H1 (cell line): ENCODE measurements at regions not wholly inside any gene's neighbourhood (a gene's known extent, or its start where the extent isn't known, plus 50 kb on each side); places are given as distances from the start of the nearest gene placed in this dataset.

ENCODE experiments used
- CEBPB ChIP-seq: IDR thresholded peaks from 2 replicates; pipeline ENCODE4 v1.6.1; 2012; ENCODE audit warnings: low read depth, low read length
- EZH2 ChIP-seq: fragments of 200-600 bp; sonication (generic); IDR thresholded peaks from 2 replicates; pipeline ENCODE4 v1.7.1; 2012; ENCODE audit warnings: low read depth, mild to moderate bottlenecking, moderate library complexity, low read length, inconsistent platforms; ENCODE audit not compliant: severe bottlenecking
- GTF2F1 ChIP-seq: IDR thresholded peaks from 2 replicates; pipeline ENCODE4 v1.6.1; 2012; ENCODE audit warnings: low read depth, low read length, improper control_type of control experiment, borderline replicate concordance
- JUN ChIP-seq: IDR thresholded peaks from 2 replicates; pipeline ENCODE4 v1.6.1; 2011; ENCODE audit warnings: low read depth, mild to moderate bottlenecking, improper control_type of control experiment, low read length
- KDM5A ChIP-seq: fragments of 200-600 bp; IDR thresholded peaks from 2 replicates; pipeline ENCODE4 v1.7.1; 2012; ENCODE audit warnings: mild to moderate bottlenecking, low read length, inconsistent platforms, mixed read lengths
- POLR2A ChIP-seq, 2 experiments: IDR thresholded peaks; 1 replicate in 1 of 2; 2 replicates in 1 of 2; pipeline ENCODE4 v1.6.1; 2011; ENCODE audit warnings: low read depth in 2 of 2, low read length in 2 of 2, mild to moderate bottlenecking in 2 of 2; ENCODE audit errors: control extremely low read depth in 1 of 2
- RNF2 ChIP-seq: fragments of 200-900, 300-1000 bp; sonication (generic); IDR thresholded peaks from 2 replicates; pipeline ENCODE4 v1.7.1; 2016; ENCODE audit warnings: borderline replicate concordance, low read depth, mild to moderate bottlenecking, antibody characterized with exemption, low read length; ENCODE audit not compliant: poor library complexity, severe bottlenecking; ENCODE audit errors: missing control alignments
- SAP30 ChIP-seq: fragments of 300-600 bp; sonication (generic); IDR thresholded peaks from 2 replicates; pipeline ENCODE4 v1.7.1; 2012; ENCODE audit warnings: low read length, moderate library complexity, mild to moderate bottlenecking, inconsistent platforms; ENCODE audit not compliant: insufficient read depth, insufficient replicate concordance
- TEAD4 ChIP-seq: IDR thresholded peaks from 2 replicates; pipeline ENCODE4 v1.6.1; 2012; ENCODE audit warnings: low read depth, low read length, inconsistent platforms, mixed read lengths
- ZNF274 ChIP-seq: IDR thresholded peaks from 2 replicates; pipeline ENCODE4 v1.7.0; 2012; ENCODE audit warnings: low read length, borderline replicate concordance; ENCODE audit errors: extremely low read depth
- TF ChIP-seq, protein P1 (sequence below), 3 experiments: IDR thresholded peaks; 1 replicate in 2 of 3; 2 replicates in 1 of 3; pipeline versions ENCODE4 v1.5.1 to v1.6.1; 2011; ENCODE audit warnings: low read length in 3 of 3, mild to moderate bottlenecking in 3 of 3, inconsistent platforms in 2 of 3, low read depth in 1 of 3, moderate library complexity in 1 of 3; ENCODE audit not compliant: insufficient read depth in 1 of 3; ENCODE audit errors: control extremely low read depth in 1 of 3
- TF ChIP-seq, protein P2 (sequence below): IDR thresholded peaks from 2 replicates; pipeline ENCODE4 v1.6.1; 2011; ENCODE audit warnings: low read length, improper control_type of control experiment

DNA sequence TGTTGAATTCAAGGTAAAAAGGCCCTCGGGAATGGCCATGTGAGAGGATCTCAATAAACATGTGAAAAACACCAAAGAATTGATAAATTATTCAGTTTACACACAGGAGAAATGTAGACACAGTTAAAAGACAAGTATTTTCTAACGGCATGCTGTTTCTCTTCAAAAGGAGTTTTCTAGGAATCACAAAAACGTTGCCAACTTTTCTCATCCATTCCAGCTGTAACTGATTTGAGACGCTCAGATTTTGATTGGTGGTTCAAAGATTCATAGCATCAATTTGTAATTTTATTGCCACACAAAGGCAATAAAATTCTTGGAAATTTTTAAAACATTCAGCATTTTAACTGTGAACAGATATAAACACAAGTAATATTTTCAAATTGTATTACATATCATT, 384.9 kb upstream of the PFKP start:
- TF ChIP-seq CEBPB: no peak
- TF ChIP-seq EZH2: no peak
- TF ChIP-seq, protein P1, sequence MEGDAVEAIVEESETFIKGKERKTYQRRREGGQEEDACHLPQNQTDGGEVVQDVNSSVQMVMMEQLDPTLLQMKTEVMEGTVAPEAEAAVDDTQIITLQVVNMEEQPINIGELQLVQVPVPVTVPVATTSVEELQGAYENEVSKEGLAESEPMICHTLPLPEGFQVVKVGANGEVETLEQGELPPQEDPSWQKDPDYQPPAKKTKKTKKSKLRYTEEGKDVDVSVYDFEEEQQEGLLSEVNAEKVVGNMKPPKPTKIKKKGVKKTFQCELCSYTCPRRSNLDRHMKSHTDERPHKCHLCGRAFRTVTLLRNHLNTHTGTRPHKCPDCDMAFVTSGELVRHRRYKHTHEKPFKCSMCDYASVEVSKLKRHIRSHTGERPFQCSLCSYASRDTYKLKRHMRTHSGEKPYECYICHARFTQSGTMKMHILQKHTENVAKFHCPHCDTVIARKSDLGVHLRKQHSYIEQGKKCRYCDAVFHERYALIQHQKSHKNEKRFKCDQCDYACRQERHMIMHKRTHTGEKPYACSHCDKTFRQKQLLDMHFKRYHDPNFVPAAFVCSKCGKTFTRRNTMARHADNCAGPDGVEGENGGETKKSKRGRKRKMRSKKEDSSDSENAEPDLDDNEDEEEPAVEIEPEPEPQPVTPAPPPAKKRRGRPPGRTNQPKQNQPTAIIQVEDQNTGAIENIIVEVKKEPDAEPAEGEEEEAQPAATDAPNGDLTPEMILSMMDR (IDR thresholded peaks at IDR 0.05; ENCODE audit: control extremely low read depth in 1 of 3, insufficient read depth in 1 of 3, low read depth in 1 of 3, low read length in 3 of 3): no peak
- no peak for TF ChIP-seq RNF2
- TF ChIP-seq SAP30: no peak
- TF ChIP-seq TEAD4: no peak
- no peak for TF ChIP-seq POLR2A (IDR thresholded peaks at IDR 0.05; ENCODE audit: control extremely low read depth in 1 of 2, low read depth in 2 of 2, low read length in 2 of 2)
- no peak for TF ChIP-seq JUN
- TF ChIP-seq, protein P2, sequence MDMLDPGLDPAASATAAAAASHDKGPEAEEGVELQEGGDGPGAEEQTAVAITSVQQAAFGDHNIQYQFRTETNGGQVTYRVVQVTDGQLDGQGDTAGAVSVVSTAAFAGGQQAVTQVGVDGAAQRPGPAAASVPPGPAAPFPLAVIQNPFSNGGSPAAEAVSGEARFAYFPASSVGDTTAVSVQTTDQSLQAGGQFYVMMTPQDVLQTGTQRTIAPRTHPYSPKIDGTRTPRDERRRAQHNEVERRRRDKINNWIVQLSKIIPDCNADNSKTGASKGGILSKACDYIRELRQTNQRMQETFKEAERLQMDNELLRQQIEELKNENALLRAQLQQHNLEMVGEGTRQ: no peak
- no peak for TF ChIP-seq KDM5A
- no peak for TF ChIP-seq ZNF274
- TF ChIP-seq GTF2F1: no peak
